ENCODE measurements at regions not wholly inside any gene's neighbourhood (a gene's known extent, or its start where the extent isn't known, plus 50 kb on each side); places are given as distances from the start of the nearest gene placed in this dataset.

- DNase-seq (ENCODE audit: low read depth), result no peak
Observed at GRCh38 chr2:122736279-122736678, 980.8 kb downstream of the TSN start.

DNA sequence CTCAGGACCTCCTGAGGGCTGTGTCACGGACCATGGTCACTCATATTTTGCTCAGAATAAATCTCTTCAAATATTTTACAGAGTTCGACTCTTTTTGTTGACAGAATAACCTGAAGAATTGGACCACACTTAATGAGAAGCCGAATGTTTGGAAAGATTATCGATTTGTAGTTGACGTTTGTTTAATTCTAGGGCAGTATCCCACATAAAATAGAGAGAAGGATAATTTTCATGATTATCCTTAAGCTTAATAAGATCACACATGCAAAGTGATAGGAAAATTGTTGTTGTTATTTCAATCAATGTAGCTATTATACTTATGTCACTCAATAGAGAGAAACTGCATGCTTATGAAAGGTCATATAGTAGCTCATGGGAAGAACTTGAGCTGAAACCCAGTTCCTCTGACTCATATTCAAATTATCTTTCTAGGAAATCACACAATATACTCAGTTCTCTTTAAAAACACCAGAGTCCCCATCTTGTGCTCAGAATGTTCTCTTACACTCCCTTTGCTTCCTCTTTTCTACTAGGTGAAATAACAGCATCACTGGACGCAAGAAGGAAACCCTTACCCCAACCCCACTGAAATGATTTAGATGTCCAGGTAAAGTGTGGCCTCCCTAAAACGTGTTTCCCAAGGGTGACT is 982.1 kb downstream of the TSN start:
- DNase-seq (ENCODE audit: low read depth), result no peak

- no peak for DNase-seq (ENCODE audit: low read depth)
Observed at GRCh38 chr2:122739732-122740593, 984.5 kb downstream of the TSN start.

DNA sequence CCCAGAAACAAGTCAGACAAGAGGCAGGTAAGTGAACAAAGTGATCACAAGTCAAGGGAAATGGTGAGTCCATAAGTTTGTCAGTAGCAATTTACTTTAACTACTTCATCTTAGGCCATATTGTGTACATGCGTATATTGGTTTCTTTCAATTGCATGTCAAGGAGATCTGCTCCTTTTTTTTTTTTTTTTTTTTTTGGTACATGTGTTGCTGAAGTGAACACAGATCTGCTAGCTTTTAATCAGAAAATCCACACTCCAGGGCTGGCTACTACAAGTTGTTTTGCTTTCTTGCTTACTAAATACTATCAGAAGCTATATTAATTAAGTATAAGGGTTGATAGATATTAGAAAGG is 985.1 kb downstream of the TSN start:
- no peak for DNase-seq (ENCODE audit: low read depth)

DNA sequence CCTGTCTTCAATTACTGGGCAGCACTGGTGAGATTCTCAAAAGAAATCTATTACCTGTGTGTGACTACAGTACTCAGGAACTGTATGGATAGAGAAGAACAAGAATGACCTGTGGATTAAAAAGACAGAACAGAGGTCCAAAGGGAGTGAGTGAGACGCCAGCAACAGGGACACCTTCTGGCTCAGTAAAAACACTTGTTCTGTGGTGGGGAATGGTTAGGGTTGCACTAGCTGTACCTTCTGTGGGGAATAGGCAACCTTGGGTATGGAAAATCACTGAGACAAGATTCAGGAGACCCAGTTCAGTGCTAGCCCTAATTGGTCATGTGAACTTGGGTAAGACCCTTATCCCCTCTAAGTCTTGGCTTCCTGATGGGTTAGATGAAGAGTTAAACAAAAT is 986.0 kb downstream of the TSN start:
- no peak for DNase-seq (ENCODE audit: low read depth)

- no peak for DNase-seq (ENCODE audit: low read depth)
Observed at GRCh38 chr2:122743021-122743675, 987.7 kb downstream of the TSN start.

DNA sequence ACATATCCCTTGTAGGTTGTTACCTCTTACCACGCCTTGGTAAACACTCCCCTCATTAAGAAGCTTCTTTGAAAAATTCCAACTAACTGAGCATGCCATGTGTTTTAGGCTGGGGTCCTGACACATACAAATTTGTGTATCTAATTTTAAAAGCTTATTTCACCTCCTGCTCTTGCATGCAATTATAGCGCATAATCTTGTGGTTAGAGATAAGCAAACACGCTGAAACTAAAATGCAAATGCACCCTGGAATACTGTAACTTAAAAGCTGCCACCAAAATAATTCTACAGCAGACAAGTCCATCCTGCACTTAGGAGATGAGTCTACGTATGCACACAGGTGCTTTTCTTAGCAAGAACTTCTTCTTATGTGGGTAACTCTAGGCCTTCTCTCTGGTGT is 990.2 kb downstream of the TSN start:
- no peak for DNase-seq (ENCODE audit: low read depth)

DNA sequence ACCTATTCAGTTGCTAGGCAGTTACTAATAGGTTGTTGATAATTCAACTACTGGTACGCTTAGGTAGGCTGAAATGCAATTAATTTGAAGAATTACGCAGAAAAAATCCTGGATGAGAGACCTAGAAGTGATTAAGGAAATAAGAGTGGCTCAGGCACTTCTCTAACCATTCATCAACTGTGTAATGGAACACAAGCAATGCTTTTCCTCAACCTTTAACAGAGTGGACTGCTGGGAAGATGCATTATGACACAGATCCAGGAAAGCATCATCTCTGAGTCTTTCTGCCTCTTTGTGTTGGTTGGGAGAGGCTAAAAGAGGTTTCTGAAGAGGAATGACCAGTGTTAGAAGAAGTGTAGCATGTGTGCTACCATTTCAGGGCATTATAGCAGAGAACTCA is 992.2 kb downstream of the TSN start:
- DNase-seq (ENCODE audit: low read depth), result no peak

- no peak for DNase-seq (ENCODE audit: low read depth)
Observed at GRCh38 chr2:122748552-122749011, 993.1 kb downstream of the TSN start.

DNA sequence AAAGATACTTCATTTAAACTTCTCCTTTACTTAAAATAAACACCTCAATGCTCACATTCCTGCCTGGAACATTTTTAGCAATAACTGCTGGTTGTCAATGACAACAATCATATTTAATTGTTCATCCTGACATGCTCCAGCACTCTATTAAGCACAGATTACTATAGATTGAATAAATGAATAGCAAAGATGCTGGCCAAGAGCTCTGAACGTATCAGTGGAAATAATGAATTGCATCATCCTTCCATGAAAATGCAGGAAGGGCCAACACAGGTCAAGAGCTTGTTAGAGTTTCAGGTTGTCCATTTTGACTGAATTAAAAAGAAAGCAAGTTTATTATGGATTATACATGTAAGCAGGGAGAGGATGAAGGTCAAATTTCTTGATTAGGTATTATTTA is 994.0 kb downstream of the TSN start:
- DNase-seq (ENCODE audit: low read depth), result no peak

GRCh38 chr2:122750095-122750494 is 994.6 kb downstream of the TSN start:
- DNase-seq (ENCODE audit: low read depth), result no peak

DNA sequence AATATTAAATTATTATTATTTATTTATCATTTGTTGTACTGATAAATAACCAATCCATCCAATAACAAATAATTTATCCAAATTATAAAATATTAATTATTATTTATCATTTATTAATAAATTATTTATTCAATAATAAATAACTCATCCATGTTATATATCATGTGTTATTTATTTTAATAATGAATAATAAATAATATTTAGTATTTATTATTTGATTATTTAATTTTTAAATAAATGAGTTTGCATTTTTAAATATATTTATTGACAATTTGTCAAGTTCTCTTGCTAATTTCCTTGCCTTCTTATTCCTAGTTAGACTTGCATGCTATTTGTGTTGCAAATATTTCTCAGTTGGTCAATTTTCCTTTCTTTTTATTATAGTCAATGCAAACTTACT is 995.4 kb downstream of the TSN start:
- DNase-seq (ENCODE audit: low read depth), result no peak

- DNase-seq (ENCODE audit: low read depth), result no peak
Observed at GRCh38 chr2:122753336-122753735, 997.9 kb downstream of the TSN start.

GRCh38 chr2:122754561-122754960 is 999.1 kb downstream of the TSN start:
- no peak for DNase-seq (ENCODE audit: low read depth)

DNA sequence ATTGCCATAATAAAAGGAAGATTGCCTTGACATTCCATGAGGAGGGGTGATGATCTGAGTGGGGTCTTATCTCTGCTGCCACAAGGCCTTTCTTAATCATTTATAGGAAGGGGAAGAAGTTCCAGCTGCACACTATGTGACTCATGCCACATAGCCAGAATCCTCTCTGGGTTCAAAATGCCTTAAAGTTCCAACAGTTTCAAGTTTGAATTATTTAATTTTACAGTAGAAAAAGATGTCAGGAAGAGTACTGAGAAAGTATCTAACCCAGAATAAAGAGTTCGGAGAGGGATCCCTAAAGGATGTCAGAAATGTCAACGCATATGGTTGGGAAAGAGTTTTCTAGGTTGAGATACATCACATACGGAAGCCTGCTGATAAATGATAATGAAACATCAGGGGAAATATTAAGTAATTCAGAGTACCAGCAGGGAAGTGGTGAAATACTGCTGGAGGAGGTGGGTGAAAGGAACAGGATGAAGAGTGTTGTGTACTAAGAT is 999.9 kb downstream of the TSN start:
- no peak for DNase-seq (ENCODE audit: low read depth)

GRCh38 chr2:122758967-122759366 is 1003.5 kb downstream of the TSN start:
- no peak for DNase-seq (ENCODE audit: low read depth)

- no peak for DNase-seq (ENCODE audit: low read depth)
Observed at GRCh38 chr2:122764014-122764413, 1008.6 kb downstream of the TSN start.

DNA sequence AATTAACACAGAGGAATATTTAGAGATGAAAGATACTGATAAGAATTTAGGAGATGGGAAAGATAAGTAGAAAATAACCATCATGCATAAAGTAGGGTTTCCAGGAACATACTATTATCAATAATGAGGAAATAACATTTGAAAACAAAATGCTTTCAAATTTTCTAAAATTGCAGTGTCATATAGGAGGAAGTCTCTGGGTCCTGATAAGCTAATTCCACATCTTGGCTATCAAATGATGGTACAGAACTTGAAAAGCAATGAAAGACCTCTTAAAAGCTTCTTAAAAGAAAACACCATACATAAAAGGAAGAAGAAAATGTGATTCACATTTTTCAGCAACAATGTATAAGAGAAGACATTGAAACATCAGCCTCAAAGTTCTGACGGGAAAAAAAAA is 1024.8 kb downstream of the TSN start:
- no peak for DNase-seq (ENCODE audit: low read depth)

DNA sequence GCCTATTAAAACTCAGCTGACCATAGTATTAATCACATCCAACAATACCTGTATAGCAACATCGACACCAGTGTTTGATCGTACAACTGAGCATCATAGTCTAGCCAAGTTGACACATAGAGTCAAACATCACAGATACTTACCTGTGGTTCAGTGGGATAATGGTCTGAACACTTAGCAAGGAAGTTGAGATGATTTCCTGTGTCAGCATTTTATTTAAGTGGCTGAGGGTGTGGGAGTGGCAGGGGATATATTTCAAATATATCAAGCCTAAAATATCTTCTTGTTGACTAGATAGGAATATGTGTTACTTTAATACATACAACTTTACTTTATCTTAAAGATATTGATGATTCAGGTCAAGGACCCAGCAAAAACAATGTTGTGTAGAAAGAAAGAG is 1038.6 kb downstream of the TSN start:
- no peak for DNase-seq (ENCODE audit: low read depth)

GRCh38 chr2:122795763-122796162 is 1040.3 kb downstream of the TSN start:
- DNase-seq (ENCODE audit: low read depth), result no peak

- DNase-seq (ENCODE audit: low read depth), result no peak
Observed at GRCh38 chr2:122799391-122799790, 1043.9 kb downstream of the TSN start.

GRCh38 chr2:122800781-122801180 is 1045.3 kb downstream of the TSN start:
- no peak for DNase-seq (ENCODE audit: low read depth)

- DNase-seq (ENCODE audit: low read depth), result no peak
Observed at GRCh38 chr2:122804494-122804893, 1049.0 kb downstream of the TSN start.

Measured in stimulated activated CD8-positive, alpha-beta memory T cell treated with anti-CD3 and anti-CD28 coated beads, Interleukin-12 subunit alpha, Interleukin-12 subunit beta, amount 100 ng/mL, for 4 hours (primary cell).